ENCODE measurements at regions not wholly inside any gene's neighbourhood (a gene's known extent, or its start where the extent isn't known, plus 50 kb on each side); places are given as distances from the start of the nearest gene placed in this dataset.
A peak's percentile ranks its signal among the peaks of the same experiment; 100 is the strongest.

- peak; percentile 34 for DNase-seq (ENCODE audit: low spot score)
These were observed 207.6 kb downstream of the BCL11B start for GRCh38 chr14:99064262-99064954.

DNA sequence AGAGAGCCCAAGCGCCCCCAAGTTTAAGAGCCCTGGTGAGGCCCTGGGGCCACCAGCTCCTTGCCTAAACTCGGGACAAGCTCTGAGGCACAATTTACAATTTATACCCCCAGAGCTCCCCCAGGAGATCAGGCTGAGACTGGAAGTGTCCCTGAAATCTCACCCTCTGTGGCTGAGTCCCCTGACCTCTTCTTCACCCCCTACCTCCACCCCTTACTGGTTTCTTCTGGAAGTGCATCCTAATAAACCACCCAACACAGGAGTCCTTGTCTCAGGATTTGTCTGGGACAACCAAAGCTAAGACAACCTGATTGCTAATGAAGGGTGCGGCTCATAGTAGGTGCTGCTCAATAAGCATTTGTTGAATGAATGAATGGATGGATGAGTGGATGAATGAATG is 206.4 kb downstream of the BCL11B start:
- no peak for DNase-seq (ENCODE audit: low spot score)

GRCh38 chr14:99066378-99066777 is 205.6 kb downstream of the BCL11B start:
- DNase-seq (ENCODE audit: low spot score), result no peak

DNA sequence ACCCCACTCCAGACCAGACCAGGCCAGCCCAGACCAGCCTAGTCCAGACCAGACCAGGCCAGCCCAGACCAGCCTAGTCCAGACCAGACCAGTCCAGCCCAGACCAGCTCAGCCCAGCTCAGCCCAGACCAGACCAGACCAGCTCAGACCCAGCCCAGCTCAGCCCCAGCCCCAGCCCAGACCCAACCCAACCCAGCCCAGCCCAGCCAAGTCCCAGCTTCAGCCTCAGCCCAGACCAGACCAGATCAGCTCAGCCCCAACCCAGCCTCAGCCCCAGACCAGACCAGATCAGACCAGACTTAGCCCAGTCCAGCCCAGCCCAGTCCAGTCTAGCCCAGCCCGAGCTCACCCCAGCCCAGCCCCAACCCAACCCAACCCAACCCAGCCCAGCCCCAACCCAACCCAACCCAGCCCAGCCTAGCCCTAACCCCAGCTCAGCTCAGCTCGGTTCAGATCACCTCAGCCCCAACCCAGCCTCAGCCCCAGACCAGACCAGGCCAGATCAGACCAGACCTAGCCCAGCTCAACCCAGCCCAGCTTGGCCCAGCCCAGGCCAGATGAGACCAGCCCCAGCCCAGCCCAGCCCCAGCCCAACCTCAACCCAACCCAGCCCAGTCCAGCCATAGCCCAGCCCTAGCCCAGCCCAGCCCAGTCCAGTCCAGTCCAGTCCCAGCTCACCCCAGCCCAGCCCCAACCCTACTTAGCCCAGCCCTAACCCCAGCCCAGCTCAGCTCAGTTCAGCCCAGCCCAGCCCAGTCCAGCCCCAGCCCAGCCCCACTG is 204.7 kb downstream of the BCL11B start:
- no peak for DNase-seq (ENCODE audit: low spot score)

DNA sequence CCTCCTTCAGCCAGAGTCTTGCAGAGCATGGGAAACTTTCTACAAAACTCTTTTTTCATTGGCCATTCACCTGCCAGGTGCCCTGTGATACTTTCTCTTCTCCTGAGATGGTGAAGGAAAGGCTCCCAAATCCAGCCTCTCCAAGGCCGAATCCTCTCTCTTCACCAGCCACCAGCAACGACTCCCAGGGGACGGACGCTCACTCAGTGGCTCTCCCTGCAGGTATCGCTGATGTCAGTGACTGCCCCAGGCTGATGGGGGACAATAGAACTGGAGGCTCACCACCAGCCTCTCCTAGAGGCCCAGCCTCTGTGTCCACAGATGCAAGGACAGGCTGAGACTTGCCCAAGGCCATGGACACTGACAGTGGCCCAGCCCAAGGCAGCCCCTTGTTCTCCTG is 204.1 kb downstream of the BCL11B start:
- no peak for DNase-seq (ENCODE audit: low spot score)

DNA sequence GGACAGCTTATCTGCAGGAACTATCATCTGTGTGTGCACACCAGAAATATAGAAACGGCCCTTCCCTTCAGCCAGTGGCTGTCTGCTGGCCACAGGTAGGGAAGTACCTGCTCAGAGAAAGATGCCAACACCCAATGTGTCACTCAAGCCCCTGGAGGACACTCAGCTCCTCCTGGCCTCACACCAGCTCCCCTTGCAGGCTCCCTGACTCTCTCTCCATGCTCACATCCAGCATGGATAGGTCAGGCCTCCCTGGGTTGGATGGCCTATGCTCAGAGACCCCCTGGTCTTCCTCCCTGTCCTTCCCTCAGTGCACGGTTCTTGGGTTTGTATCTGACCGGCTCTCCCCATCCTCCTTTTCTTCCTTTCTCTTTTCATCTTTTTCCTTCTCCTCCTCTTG is 202.1 kb downstream of the BCL11B start:
- DNase-seq (ENCODE audit: low spot score), result no peak

DNA sequence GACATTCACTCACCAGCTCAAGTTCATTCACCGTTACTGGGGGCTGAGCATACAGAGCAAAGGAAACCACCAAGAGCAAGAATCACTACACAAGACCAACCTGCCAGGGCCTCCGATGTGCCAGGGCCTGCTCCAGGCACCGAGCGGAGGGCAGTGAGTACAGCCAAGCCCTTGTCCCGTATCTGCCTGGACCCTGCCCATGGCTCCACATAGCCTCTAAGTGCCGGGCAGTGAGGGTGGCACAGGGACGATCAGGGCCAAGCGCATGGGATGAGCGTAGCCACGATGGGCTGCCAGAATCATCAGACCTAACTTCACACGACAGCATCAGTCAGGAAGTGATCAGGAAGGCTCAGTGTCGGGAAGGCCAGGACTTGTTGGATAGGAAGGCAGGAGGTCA is 199.6 kb downstream of the BCL11B start:
- no peak for DNase-seq (ENCODE audit: low spot score)

- DNase-seq (ENCODE audit: low spot score), result no peak
These were observed 199.0 kb downstream of the BCL11B start for GRCh38 chr14:99072956-99073355.

DNA sequence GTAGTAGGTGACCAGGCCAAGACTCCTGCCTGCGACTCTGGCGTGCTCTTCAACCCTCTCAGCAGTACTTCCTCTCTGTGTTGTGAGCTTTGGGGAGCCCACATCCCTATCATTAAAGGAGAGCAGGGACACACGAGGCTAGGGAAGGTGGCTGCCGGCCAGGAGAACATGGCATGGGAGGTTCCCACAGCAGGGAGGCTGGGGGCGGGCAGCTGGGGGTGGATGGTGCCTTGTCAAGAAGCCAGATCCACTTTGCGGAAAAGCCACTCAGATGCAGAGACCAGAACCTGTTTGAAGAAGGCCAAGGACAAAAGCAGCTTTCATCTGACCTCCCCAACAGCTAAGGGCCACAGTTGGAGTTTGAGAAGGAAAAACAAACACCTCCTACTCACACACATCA is 198.6 kb downstream of the BCL11B start:
- no peak for DNase-seq (ENCODE audit: low spot score)

- no peak for DNase-seq (ENCODE audit: low spot score)
These were observed 196.9 kb downstream of the BCL11B start for GRCh38 chr14:99075061-99075460.

- no peak for DNase-seq (ENCODE audit: low spot score)
These were observed 196.1 kb downstream of the BCL11B start for GRCh38 chr14:99075771-99076375.

GRCh38 chr14:99077076-99077843 is 194.7 kb downstream of the BCL11B start:
- no peak for DNase-seq (ENCODE audit: low spot score)

DNA sequence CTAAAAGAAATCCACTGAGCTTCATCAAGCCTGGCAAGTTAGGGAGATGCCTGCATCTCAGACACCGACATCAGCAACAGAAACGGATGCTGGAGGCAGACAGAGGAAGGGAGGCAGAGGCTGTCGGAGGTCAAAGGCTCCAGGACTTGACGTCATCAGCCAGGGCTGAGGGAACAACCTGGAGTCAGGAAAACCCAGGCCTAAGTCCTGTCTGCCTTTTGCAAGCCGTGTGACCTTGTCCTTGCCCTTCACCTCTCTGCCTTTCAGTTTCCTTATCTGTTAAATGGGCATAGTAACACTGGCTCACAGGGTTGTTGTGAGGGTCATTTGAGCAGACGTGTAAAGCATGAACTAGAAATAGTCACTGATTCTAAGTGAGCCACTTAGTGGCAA is 194.2 kb downstream of the BCL11B start:
- DNase-seq (ENCODE audit: low spot score), result no peak

- no peak for DNase-seq (ENCODE audit: low spot score)
These were observed 193.6 kb downstream of the BCL11B start for GRCh38 chr14:99078426-99078825.

DNA sequence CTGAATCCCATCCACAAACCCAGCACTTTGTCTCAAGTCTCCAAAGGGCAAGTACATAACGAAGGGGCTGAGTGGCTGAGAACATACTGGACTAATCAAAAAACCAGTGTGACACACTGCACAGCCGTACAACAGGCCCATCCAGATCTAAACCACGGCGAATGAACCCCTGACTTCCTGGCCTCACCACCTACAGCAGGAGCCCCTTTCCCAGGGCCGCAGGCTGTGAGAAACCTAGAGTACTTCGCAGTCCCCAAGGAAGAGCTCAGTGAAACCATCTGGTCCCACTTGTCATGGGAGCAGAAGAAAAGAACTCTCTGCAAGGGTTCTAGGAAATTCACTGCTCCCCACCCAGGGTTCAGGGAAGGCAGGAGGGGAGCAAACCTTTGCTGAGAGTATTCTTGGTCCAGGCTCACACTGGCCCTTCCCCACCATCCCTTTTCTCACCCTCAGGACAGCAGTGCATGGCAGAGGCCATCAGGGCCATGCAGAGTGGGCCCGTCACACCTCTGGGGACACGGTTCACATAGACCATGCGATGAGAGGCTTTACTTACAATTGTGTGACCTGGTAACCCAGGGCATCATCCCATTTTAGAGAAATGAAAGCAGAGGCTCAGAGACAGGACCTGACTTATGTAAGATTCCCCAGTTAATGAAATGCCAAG is 192.8 kb downstream of the BCL11B start:
- DNase-seq (ENCODE audit: low spot score), result no peak

GRCh38 chr14:99080306-99080705 is 191.7 kb downstream of the BCL11B start:
- no peak for DNase-seq (ENCODE audit: low spot score)

- DNase-seq (ENCODE audit: low spot score), result no peak
These were observed 190.7 kb downstream of the BCL11B start for GRCh38 chr14:99081156-99081765.

GRCh38 chr14:99081880-99082279 is 190.1 kb downstream of the BCL11B start:
- no peak for DNase-seq (ENCODE audit: low spot score)

GRCh38 chr14:99093532-99094517 is 178.2 kb downstream of the BCL11B start:
- no peak for DNase-seq (ENCODE audit: low spot score)

DNA sequence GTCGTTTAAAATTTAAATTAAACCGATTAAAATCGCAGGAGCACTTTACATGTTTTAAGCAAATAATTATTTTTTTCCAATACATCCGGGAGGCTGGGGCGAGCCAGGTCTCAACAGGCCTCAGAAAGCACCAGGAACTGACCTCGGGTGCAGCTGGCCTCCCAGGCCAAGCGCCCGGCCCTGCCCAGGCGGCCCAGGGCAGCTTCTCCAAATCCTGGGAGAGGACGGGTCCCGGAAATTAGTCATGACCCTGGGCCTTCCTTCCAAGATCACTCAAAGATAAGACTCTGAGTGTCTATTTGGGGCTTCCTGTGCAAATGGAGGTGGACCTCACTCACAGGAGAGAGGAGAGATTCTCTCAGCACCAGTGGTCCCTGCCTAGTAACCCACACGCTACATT is 177.1 kb downstream of the BCL11B start:
- no peak for DNase-seq (ENCODE audit: low spot score)
